Activated T-helper 1 cell treated with anti-CD3 and anti-CD28 coated beads, Interleukin-12 subunit alpha, Interleukin-12 subunit beta, Interleukin-2, Interleukin-4 antibody, amounts not matched to agents 30 ng/mL and 10 ng/mL and 1 ng/mL, durations not matched to agents 14 hours and 24 hours and 36 hours (primary cell): ENCODE measurements at regions not wholly inside any gene's neighbourhood (a gene's known extent, or its start where the extent isn't known, plus 50 kb on each side); places are given as distances from the start of the nearest gene placed in this dataset.

Source experiments
- DNase-seq: peaks from one replicate; pipeline ENCODE4 v3.0.0; 2021; ENCODE audit warnings: low spot score
- H3K27ac Mint-ChIP-seq: one replicate; pipeline ENCODE4 v1.8.0; 2021; ENCODE audit warnings: mild to moderate bottlenecking, mixed read lengths
- H3K27me3 Mint-ChIP-seq: one replicate; pipeline ENCODE4 v1.8.0; 2022; ENCODE audit warnings: mild to moderate bottlenecking, moderate library complexity, mixed read lengths; ENCODE audit not compliant: insufficient read depth
- H3K36me3 Mint-ChIP-seq: one replicate; pipeline ENCODE4 v1.8.0; 2021; ENCODE audit warnings: low read depth, mixed read lengths
- H3K4me1 Mint-ChIP-seq: one replicate; pipeline ENCODE4 v1.8.0; 2021; ENCODE audit warnings: low read depth, mixed read lengths
- H3K4me3 Mint-ChIP-seq: one replicate; pipeline ENCODE4 v1.8.0; 2021; ENCODE audit warnings: mild to moderate bottlenecking, moderate library complexity, mixed read lengths
- H3K9me3 Mint-ChIP-seq: one replicate; pipeline ENCODE4 v1.8.0; 2021; ENCODE audit warnings: mixed read lengths
- intact Hi-C: fragments of 100-400 bp; cut with micrococcal nuclease; formaldehyde crosslinking; loops from one replicate; pipeline ENCODE4 v1.15.1; 2024

DNA sequence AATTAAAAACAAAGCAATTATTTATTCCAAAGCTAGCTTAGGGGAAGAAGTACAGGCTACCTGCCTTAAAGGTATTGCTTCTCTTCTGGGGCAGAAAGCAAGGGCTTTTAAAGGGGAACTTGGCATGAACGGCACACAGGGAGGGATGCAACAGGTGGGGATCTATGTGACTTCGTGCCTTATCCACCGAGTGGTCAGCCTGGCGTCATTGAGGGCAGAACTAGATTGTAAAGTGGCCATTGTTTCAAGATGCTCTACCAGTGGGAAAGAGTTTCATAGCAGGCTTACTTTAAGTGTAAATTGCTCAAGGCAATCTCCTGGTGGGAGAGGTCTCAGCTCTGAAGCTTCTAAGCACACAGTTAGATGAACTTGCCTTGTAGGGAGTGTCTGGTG, 360.4 kb downstream of the ATP23 start:
- Mint-ChIP-seq H3K4me3 (no peak overlapping the region), H3K9me3 (no peaks in the 10 kb centered on the region), H3K36me3 (no peaks in the 10 kb centered on the region), H3K27me3 (peaks cover 2% of the 10 kb centered on the region), H3K27ac (no peak overlapping the region), H3K4me1 (no peaks in the 10 kb centered on the region)
- no peak for DNase-seq
- intact Hi-C loops: no loop called here

DNA sequence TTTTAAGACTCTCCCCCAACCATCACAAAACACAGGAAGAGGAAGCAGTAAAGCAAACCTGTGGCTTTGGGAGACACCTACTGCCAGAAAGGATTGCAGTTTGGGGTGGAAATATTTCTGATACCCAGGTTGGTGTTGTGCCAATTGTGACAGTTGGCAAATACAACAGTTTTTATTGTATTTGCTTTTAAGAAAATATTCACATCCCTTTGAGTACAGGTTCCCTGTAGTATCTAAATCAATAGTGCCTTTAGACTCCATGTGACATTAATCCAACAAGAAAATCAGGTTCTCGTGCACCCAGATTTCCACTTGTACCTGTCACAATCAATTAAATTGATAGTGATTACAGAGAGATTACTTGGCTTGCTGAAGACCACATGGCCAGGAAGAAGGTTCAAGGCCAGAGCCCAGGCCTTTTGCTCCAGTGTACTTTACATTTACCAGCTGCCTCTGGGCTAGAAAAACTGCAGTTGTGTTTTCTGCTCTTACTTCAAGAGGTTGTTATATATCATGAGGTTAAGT, 361.2 kb downstream of the ATP23 start:
- Mint-ChIP-seq H3K36me3 (no peaks in the 10 kb centered on the region), H3K4me1 (no peaks in the 10 kb centered on the region)
- intact Hi-C loops: no loop called here

DNA sequence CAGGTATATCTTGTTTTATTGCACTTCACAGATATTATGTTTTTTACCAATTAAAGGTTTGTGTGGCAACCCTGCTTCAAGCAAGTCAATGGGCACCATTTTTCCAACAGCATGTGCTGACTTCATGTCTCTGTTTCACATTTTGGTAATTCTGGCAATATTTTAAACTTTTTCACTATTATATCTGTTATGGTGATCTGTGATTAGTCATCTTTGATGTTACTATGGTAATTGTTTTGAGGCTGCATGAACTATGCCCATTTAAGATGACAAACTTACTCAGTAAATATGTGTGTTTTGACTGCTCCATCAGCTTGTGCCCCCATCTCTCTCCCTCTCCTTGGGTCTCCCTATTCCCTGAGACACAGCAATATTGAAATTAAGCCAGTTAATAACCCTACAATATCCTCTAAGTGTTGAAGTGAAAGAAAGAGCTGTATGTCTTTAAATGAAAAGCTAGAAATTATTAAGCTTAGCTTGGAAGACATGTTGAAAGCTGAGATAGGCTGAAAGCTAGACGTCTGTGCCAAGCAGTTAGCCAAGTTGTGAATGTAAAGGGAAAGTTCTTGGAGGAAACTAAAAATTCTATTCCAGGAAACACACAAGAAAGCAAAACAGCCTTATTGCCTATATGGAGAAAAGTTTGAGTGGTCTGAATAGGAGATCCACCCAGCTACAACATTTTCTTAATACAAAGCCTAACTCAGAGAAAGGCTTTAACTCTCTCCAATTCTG, 365.1 kb downstream of the ATP23 start:
- Mint-ChIP-seq H3K27me3 (peaks cover 2% of the 10 kb centered on the region), H3K27ac (no peak overlapping the region), H3K9me3 (no peaks in the 10 kb centered on the region), H3K4me3 (no peak overlapping the region), H3K36me3 (no peaks in the 10 kb centered on the region), H3K4me1 (no peaks in the 10 kb centered on the region)
- intact Hi-C loops: no loop called here
- no peak for DNase-seq

More for the DNA sequence above, 361.2 kb downstream of the ATP23 start:
- H3K9me3 Mint-ChIP-seq: no peaks in the 10 kb centered on the region
- no peak for DNase-seq
- no peak overlapping the region for H3K27ac Mint-ChIP-seq
- no peak overlapping the region for H3K4me3 Mint-ChIP-seq
- H3K27me3 Mint-ChIP-seq: peaks cover 2% of the 10 kb centered on the region

DNA sequence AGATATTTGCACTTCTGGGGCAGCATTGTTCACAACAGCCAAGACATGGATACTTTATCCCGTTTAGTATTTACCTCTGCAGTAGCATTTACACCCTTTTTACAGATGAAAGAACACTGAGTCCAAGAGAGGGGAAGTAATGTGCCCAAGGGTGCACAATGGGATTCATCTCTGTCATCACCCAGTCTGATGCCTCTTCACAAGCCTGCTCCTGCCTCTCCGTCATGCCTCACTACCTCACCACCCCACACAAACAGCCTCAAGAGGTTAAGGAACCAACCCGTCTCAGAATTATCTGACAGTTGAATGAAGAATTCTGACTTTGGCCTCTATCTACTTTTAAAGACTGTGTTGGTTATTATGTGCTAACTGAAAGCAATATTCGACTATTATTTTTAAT, 368.4 kb downstream of the ATP23 start:
- Mint-ChIP-seq H3K27me3 (peaks cover 2% of the 10 kb centered on the region), H3K9me3 (no peaks in the 10 kb centered on the region), H3K36me3 (no peaks in the 10 kb centered on the region), H3K27ac (no peak overlapping the region), H3K4me3 (no peak overlapping the region), H3K4me1 (no peaks in the 10 kb centered on the region)
- DNase-seq: no peak
- intact Hi-C loops: no loop called here

DNA sequence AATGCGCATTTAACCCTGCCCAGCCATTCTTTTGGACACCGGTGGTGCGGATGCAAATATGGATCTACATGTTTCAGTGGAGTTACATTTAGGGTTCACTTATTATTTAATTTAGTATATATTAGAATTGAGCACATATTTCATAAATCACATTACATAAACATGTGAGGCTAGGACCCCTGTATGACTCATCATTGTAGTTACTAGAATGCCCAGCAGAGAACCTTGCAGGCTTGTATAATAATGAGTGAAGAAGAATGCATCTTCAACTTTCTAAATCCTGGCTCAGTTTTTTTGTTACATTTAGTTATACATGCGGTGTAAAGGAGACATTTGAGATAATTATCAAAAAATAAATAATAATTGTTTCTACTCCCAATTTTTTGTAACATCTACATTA, 369.0 kb downstream of the ATP23 start:
- H3K27me3 Mint-ChIP-seq: peaks cover 2% of the 10 kb centered on the region
- H3K4me1 Mint-ChIP-seq: no peaks in the 10 kb centered on the region
- H3K27ac Mint-ChIP-seq: no peak overlapping the region
- intact Hi-C loops: no loop called here
- no peak overlapping the region for H3K4me3 Mint-ChIP-seq
- no peaks in the 10 kb centered on the region for H3K9me3 Mint-ChIP-seq
- H3K36me3 Mint-ChIP-seq: no peaks in the 10 kb centered on the region
- no peak for DNase-seq

DNA sequence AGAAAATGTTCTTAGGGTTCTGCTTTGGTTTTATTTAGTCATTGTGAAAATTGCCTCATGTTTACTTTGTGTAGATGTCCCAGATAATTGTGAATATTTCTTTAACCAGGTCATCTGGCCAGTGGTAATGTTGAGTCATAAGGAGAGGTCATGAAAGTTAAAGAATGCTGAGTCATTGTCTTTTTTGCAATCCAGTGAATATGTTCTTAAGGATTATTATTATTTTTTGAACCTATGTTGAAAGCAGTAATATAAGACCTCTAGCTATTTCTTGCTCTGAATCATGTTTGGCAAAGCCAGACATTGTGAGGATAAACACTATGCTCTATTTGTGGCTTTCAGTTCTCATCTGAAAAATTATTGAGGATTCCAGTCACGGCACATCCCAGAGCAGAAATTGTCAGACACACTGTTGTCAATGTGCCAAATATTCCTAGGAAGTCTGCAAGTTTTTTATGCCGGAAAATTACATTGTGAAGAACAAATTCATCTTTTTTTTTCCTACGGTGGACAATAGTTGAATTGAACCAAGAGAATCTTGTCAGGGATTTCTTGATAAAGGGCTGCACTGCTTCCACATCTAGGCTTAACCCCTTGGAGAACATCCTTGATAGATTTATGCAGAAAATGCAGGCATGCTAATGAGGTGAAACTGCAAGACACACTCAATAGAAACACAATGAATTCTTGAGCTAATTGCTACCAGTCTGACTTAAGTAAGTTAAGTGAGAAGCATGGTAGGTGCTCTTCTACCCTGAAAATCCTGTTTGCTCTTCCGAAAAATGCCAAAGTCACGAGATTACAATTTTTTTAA, 369.6 kb downstream of the ATP23 start:
- H3K27me3 Mint-ChIP-seq: peaks cover 2% of the 10 kb centered on the region
- no peaks in the 10 kb centered on the region for H3K36me3 Mint-ChIP-seq
- no peaks in the 10 kb centered on the region for H3K4me1 Mint-ChIP-seq
- intact Hi-C loops: no loop called here
- no peak for DNase-seq
- no peak overlapping the region for H3K4me3 Mint-ChIP-seq
- H3K9me3 Mint-ChIP-seq: no peaks in the 10 kb centered on the region
- no peak overlapping the region for H3K27ac Mint-ChIP-seq

DNA sequence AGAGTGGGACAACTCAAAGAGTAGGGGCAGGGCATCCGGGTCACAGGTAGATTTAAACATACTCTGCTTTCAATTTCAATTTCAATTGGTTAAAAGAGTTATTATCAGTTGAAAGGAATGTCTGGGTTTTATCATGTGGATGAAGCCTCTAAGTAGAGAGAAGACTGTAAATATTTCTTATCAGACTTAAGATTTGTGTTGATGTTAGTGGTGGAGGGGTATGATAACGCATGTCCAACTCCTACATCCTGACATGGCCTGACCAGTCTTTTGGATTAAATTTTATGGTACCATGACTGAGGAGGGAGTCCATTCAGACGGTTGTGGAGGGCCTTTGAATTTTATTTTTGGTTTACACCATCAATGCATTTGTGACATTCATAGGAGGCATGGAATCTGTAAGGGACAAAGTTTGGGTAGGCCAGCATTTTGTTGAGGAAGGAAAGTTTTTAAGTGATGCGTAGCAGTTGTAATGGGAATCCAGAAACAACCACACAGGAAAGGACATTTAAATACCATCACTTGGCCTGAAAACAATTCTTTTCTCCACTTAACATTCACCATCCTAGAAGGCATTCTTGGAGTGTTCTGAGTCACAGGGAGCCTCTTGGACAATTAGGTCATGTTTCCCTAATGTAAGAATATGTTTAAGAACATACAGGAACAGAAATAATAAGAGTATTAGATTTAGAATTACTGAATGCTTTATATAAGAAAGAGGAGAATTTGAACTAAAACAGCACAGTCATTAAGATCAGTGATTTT, 371.9 kb downstream of the ATP23 start:
- Mint-ChIP-seq H3K4me1 (no peaks in the 10 kb centered on the region), H3K4me3 (no peak overlapping the region), H3K9me3 (no peaks in the 10 kb centered on the region), H3K27me3 (no peaks in the 10 kb centered on the region), H3K27ac (no peak overlapping the region), H3K36me3 (no peaks in the 10 kb centered on the region)
- intact Hi-C loops: no loop called here
- DNase-seq: no peak

DNA sequence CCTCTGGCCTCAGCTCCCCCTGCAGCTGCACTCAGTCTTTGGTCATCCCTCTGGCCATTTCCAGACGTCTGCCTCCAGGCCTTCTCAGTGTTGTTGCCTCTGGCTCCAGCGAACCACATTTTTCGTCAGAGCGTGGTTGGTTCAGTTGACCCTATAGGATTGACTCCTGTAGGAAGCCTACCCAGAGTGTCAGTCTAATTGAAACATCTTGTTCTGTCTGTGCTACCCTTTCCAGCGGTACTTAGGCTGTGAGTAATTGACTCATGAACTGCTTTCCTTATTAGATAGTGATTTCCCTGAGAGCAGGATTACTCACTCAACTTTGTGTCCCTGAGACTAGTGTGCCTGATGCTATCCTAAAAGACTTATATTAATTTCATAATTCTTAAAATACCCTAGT, 373.2 kb downstream of the ATP23 start:
- H3K4me3 Mint-ChIP-seq: no peak overlapping the region
- H3K4me1 Mint-ChIP-seq: no peaks in the 10 kb centered on the region
- no peaks in the 10 kb centered on the region for H3K9me3 Mint-ChIP-seq
- intact Hi-C loops: no loop called here
- no peak overlapping the region for H3K27ac Mint-ChIP-seq
- no peak for DNase-seq
- no peaks in the 10 kb centered on the region for H3K36me3 Mint-ChIP-seq
- H3K27me3 Mint-ChIP-seq: no peaks in the 10 kb centered on the region

DNA sequence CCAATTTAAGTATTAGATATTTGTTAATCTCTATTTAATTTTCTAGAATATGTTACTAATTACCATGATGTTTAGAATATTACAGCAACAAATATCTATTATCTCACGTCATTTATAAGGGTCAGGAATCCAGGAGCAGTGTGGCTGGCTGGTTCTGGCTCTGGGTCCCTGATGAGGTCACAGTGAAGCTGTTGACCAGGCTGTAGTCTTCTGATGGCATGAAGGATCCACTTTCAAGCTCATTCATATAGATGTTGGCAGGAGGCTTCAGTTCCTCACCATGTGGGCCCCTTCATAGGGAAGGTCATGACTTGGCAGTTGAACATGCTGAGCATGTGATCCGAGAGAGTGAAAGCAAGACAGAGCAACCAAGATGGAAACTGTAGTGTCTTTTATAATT, 375.6 kb downstream of the ATP23 start:
- no peak for DNase-seq
- Mint-ChIP-seq H3K27me3 (no peaks in the 10 kb centered on the region), H3K27ac (no peak overlapping the region), H3K4me1 (no peaks in the 10 kb centered on the region), H3K4me3 (no peak overlapping the region), H3K36me3 (no peaks in the 10 kb centered on the region), H3K9me3 (no peaks in the 10 kb centered on the region)
- intact Hi-C loops: no loop called here

DNA sequence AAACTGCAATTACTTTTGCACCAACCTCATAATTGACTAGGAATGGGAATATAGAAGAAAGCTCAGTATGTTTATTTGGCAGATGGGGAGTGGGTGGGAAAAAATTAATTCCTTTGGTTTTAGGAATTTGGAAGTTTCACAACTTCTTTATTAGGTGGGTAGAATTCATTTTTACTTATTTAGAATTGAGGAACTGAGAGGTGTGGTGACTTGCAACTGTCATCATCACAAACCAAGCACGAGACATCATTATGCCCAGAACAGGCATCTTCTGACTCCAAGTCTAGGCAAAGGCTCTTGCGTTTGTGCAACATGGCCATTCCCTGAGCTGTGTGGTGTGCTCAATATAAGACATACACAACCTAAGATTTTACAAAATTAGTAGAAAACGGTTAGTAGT, 380.0 kb downstream of the ATP23 start:
- Mint-ChIP-seq H3K4me1 (no peaks in the 10 kb centered on the region), H3K27me3 (peaks cover 2% of the 10 kb centered on the region), H3K4me3 (no peak overlapping the region), H3K27ac (no peak overlapping the region), H3K36me3 (no peaks in the 10 kb centered on the region), H3K9me3 (no peaks in the 10 kb centered on the region)
- intact Hi-C loops: no loop called here
- no peak for DNase-seq

DNA sequence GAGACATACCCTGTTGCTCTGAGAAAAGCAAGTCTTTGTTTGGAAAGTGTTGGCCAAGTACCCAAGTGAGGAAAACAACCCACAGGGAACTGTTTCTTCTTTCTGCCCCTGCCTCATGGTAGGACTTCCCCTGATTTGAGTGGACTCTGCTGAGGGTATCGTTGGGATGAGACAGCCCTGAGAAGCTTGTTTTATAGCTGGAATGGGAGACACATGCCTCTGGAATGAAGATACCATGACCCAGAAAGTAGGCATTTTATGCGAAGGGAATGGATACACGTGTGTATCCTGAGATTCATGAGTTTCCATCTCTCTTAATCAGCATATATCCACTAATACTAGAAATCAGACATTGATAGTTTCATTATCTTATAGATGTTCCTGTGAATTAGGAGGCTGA, 382.3 kb downstream of the ATP23 start:
- Mint-ChIP-seq H3K27ac (no peak overlapping the region), H3K9me3 (no peaks in the 10 kb centered on the region), H3K36me3 (no peaks in the 10 kb centered on the region), H3K4me1 (no peaks in the 10 kb centered on the region), H3K4me3 (no peak overlapping the region), H3K27me3 (peaks cover 2% of the 10 kb centered on the region)
- no peak for DNase-seq
- intact Hi-C loops: no loop called here

DNA sequence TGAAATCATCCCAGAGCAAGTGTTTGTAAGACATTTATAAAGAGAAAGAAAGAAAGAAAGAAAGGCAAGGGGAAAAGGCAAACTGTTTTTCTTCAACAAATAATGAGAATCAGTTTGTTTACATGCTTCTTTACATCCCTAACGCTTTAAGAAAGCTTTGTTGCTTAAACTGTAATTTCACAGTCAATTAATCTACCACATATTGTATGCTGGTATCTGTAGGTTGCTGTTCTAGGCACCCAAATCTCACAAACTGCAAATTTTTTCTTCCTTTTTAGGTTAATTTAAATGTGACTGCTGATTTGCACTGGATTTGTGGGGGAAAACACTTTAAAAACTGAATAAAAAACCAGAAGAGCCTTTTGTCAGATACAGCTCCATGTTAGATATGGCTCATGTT, 384.2 kb downstream of the ATP23 start:
- intact Hi-C loops: no loop called here

DNA sequence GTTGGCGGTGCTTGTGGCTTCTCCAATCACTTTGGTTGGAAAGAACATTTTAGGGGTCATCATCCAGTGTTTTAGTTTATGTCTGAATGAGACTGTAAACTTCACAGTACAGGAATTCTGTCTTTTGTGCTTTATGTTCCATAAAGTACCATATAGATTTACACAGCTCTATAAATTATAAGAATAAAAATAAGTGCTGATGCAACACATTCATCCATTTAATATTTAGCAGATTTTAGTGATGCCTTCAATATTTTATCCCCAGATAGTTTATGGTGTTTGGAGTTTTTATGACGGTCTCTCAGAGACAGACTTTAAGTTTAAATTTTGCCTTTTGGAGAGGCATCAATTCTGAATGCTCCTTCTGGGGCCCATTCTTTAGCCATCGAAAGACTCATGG, 385.2 kb downstream of the ATP23 start:
- Mint-ChIP-seq H3K27ac (no peak overlapping the region), H3K4me3 (no peak overlapping the region), H3K9me3 (no peaks in the 10 kb centered on the region), H3K4me1 (no peaks in the 10 kb centered on the region), H3K27me3 (peaks cover 2% of the 10 kb centered on the region), H3K36me3 (no peaks in the 10 kb centered on the region)
- no peak for DNase-seq
- intact Hi-C loops: no loop called here

More for the DNA sequence above, 384.2 kb downstream of the ATP23 start:
- Mint-ChIP-seq H3K4me3 (no peak overlapping the region), H3K9me3 (no peaks in the 10 kb centered on the region), H3K27me3 (peaks cover 2% of the 10 kb centered on the region), H3K36me3 (no peaks in the 10 kb centered on the region), H3K4me1 (no peaks in the 10 kb centered on the region), H3K27ac (no peak overlapping the region)
- no peak for DNase-seq
